ENCODE measurements at regions not wholly inside any gene's neighbourhood (a gene's known extent, or its start where the extent isn't known, plus 50 kb on each side); places are given as distances from the start of the nearest gene placed in this dataset.

DNA sequence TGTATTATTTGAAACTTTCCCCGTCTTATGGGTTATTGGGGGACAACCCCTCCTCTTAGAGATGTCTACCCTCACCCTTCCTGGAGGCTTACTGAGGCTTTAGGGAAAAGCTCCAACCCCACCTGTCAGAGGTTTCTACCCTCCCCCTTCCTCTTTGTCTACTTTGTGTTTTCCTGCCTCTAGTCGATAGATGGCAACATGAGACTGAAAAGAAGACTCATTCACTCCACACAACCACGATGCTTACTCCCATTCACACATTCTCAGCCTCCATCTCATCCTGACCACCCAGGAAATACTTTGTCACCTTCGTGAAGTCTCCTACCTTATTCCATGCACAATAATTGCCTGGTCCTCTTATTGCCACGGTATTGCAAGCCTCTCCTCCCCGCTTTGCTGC is 72.4 kb upstream of the KDM5D start:
- TF ChIP-seq POLR2A (IDR thresholded peaks at IDR 0.05; ENCODE audit: low read length) (no peak), GATA1 (IDR thresholded peaks at IDR 0.05; ENCODE audit: low read depth, low read length) (no peak)
- peak; percentile 0 for DNase-seq

DNA sequence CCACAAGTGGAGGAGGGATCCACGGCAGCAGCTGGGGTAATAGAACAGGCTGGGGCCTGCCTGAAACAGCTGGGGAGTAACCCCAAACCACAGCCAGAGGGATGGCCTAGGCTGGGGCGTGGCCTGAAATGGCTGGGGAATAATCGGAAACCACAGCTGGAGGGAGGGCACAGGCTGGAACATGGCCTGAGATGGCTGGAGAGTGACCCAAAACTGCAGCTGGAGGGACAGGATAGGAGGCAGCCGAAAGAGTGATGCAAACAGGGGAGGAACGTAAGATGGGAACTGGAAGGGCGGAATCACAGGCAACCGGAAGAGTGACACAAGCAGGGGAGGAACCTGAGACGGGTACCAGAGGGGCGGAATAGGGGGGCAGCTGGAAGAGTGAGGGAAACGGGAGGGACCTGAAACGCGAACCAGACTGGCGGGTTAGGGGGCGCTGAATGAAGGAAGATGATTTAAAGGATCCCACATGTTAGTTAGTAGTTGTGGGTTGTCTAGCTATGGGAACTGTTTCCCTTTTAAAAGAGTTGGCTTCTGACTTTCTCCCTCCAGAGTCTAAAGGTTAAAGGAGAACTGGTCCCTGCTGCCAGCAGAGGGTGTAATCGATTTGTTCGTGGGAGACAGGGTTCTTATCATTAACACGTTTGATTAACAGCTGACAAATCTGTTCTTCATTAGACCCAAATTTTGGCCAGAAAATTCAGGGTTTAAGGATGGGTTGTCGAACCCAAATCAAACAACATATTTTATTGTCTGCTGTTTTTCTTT is 71.7 kb upstream of the KDM5D start:
- TF ChIP-seq POLR2A (IDR thresholded peaks at IDR 0.05; ENCODE audit: low read length) = no peak
- no peak for TF ChIP-seq GATA1 (IDR thresholded peaks at IDR 0.05; ENCODE audit: low read depth, low read length)
- DNase-seq = peak; percentile 56 to 76
